ENCODE measurements at regions not wholly inside any gene's neighbourhood (a gene's known extent, or its start where the extent isn't known, plus 50 kb on each side); places are given as distances from the start of the nearest gene placed in this dataset.

GRCh38 chr7:33727315-33727714 is 178.0 kb upstream of the BMPER start:
- Mint-ChIP-seq H3K36me3 (no peaks in the 10 kb centered on the region), H3K27me3 (ENCODE audit: low read depth in 3 of 3) (peaks cover 2 to 4% (median 2%) of the 10 kb centered on the region in 3 donors), H3K9me3 (peaks cover 0 to 9% (median 0%) of the 10 kb centered on the region in 7 donors), H3K4me3 (no peak overlapping the region), H3K27ac (no peak overlapping the region), H3K4me1 (no peaks in the 10 kb centered on the region)
- H3K4me1 ChIP-seq (ENCODE audit: control insufficient read depth in 1 of 2, insufficient read depth in 2 of 2, low read length in 2 of 2): no peaks in the 10 kb centered on the region
- no peak overlapping the region for H3K27ac ChIP-seq (ENCODE audit: low read depth in 1 of 2, low read length in 2 of 2)
- H4K20me1 ChIP-seq (ENCODE audit: insufficient read depth, low read length): no peaks in the 10 kb centered on the region
- no peak overlapping the region for H3K4me2 ChIP-seq (replicated peaks; ENCODE audit: extremely low read depth, low read length, poor library complexity, severe bottlenecking)
- 79% methylated on average over 9 of the region's 11 CpGs for WGBS (ENCODE audit: insufficient coverage)
- intact Hi-C loops (cut with micrococcal nuclease): no loop called here
- no peaks in the 10 kb centered on the region for H3K9me3 ChIP-seq (replicated peaks in 1 of 2; ENCODE audit: control insufficient read depth in 1 of 2, insufficient read depth in 1 of 2, low read length in 2 of 2)
- DNase-seq: no peak
- no peak for TF ChIP-seq CTCF (IDR thresholded peaks at IDR 0.05)
- no peak overlapping the region for H3K9ac ChIP-seq (ENCODE audit: insufficient read depth, low read length, poor library complexity, severe bottlenecking)
- H3K4me3 ChIP-seq (replicated peaks in 1 of 3; ENCODE audit: low read depth in 2 of 3, low read length in 3 of 3): no peak overlapping the region
- H3K36me3 ChIP-seq (replicated peaks in 1 of 2; ENCODE audit: control insufficient read depth in 1 of 2, insufficient read depth in 2 of 2, low read length in 2 of 2): no peaks in the 10 kb centered on the region
- no peak overlapping the region for H2AFZ ChIP-seq (ENCODE audit: insufficient read depth, low read depth, low read length, poor library complexity, severe bottlenecking)
- H3K27me3 ChIP-seq (ENCODE audit: control insufficient read depth in 2 of 2, insufficient read depth in 2 of 2, low read length in 2 of 2): no peaks in the 10 kb centered on the region
- no peaks in the 10 kb centered on the region for H3K79me2 ChIP-seq (ENCODE audit: insufficient read depth, low read length)

- Mint-ChIP-seq H3K27ac (no peak overlapping the region), H3K36me3 (no peaks in the 10 kb centered on the region), H3K4me3 (no peak overlapping the region), H3K9me3 (peaks cover 0 to 10% (median 2%) of the 10 kb centered on the region in 7 donors), H3K4me1 (no peaks in the 10 kb centered on the region), H3K27me3 (ENCODE audit: low read depth in 3 of 3) (peaks cover 0 to 4% (median 2%) of the 10 kb centered on the region in 3 donors)
- H3K27me3 ChIP-seq (ENCODE audit: control insufficient read depth in 2 of 2, insufficient read depth in 2 of 2, low read length in 2 of 2): no peaks in the 10 kb centered on the region
- no peaks in the 10 kb centered on the region for H4K20me1 ChIP-seq (ENCODE audit: insufficient read depth, low read length)
- no peak overlapping the region for H2AFZ ChIP-seq (ENCODE audit: insufficient read depth, low read depth, low read length, poor library complexity, severe bottlenecking)
- no peaks in the 10 kb centered on the region for H3K4me1 ChIP-seq (ENCODE audit: control insufficient read depth in 1 of 2, insufficient read depth in 2 of 2, low read length in 2 of 2)
- no peaks in the 10 kb centered on the region for H3K9me3 ChIP-seq (replicated peaks in 1 of 2; ENCODE audit: control insufficient read depth in 1 of 2, insufficient read depth in 1 of 2, low read length in 2 of 2)
- intact Hi-C loops (cut with micrococcal nuclease): no loop called here
- no peak overlapping the region for H3K4me2 ChIP-seq (replicated peaks; ENCODE audit: extremely low read depth, low read length, poor library complexity, severe bottlenecking)
- no peak for TF ChIP-seq CTCF (IDR thresholded peaks at IDR 0.05)
- H3K4me3 ChIP-seq (replicated peaks in 1 of 3; ENCODE audit: low read depth in 2 of 3, low read length in 3 of 3): no peak overlapping the region
- 94% methylated on average over 10 of the region's 16 CpGs for WGBS (ENCODE audit: insufficient coverage)
- DNase-seq: no peak
- no peak overlapping the region for H3K9ac ChIP-seq (ENCODE audit: insufficient read depth, low read length, poor library complexity, severe bottlenecking)
- H3K36me3 ChIP-seq (replicated peaks in 1 of 2; ENCODE audit: control insufficient read depth in 1 of 2, insufficient read depth in 2 of 2, low read length in 2 of 2): no peaks in the 10 kb centered on the region
- no peaks in the 10 kb centered on the region for H3K79me2 ChIP-seq (ENCODE audit: insufficient read depth, low read length)
- no peak overlapping the region for H3K27ac ChIP-seq (ENCODE audit: low read depth in 1 of 2, low read length in 2 of 2)
These were observed 176.3 kb upstream of the BMPER start for GRCh38 chr7:33728873-33729551.
